ENCODE measurements at regions not wholly inside any gene's neighbourhood (a gene's known extent, or its start where the extent isn't known, plus 50 kb on each side); places are given as distances from the start of the nearest gene placed in this dataset.

DNA sequence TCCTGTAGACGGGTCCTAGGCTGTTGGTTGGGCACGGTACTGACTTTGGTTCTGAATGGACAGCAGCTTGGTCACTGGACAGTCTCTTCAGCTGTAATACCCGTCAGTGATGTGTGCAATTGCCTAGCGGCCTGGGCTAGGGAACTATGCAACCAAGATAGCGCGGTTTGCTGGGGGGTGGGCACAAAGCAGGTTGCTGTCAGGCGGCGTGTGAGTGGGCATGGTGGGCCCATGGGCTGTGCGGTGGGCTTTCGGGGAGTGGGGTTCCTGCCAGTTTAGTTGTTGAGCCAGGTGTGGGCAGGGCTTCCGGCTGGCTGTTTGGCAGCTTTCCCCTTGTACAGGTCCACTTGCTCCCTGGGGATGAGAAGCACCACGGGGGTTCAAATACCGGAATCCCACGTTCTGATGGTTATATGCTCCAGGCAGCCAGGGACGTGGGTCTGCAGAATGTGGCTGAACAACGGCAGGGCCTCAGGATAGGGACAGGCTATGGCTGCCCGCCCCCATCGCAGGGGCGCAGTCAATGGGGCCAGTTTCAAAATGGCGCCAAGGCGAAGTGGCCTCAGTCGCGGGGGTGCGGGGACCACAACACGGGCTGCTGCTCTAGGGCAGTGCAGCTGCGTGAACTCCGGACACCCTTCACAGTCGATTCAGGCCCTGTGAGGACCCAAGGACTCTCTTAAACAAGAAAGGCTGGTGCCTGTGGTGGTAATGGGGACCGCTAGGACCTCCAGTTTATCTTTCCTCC lies 407.5 kb upstream of the FIGN start:
- TF ChIP-seq, protein P1, sequence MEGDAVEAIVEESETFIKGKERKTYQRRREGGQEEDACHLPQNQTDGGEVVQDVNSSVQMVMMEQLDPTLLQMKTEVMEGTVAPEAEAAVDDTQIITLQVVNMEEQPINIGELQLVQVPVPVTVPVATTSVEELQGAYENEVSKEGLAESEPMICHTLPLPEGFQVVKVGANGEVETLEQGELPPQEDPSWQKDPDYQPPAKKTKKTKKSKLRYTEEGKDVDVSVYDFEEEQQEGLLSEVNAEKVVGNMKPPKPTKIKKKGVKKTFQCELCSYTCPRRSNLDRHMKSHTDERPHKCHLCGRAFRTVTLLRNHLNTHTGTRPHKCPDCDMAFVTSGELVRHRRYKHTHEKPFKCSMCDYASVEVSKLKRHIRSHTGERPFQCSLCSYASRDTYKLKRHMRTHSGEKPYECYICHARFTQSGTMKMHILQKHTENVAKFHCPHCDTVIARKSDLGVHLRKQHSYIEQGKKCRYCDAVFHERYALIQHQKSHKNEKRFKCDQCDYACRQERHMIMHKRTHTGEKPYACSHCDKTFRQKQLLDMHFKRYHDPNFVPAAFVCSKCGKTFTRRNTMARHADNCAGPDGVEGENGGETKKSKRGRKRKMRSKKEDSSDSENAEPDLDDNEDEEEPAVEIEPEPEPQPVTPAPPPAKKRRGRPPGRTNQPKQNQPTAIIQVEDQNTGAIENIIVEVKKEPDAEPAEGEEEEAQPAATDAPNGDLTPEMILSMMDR (IDR thresholded peaks at IDR 0.05; ENCODE audit: low read depth, low read length) = no peak
- ChIA-PET CTCF (no interaction called here), POLR2A (no interaction called here)
- no peak overlapping the region for H3K27ac ChIP-seq (ENCODE audit: low read depth, low read length)
- H3K4me3 ChIP-seq (ENCODE audit: low read depth, low read length) = no peak overlapping the region
- DNase-seq (ENCODE audit: low read depth, low spot score) = no peak
- peaks cover 7% of the 10 kb centered on the region; the same call in 1 of the 2 replicates for H3K9me3 ChIP-seq (ENCODE audit: control insufficient read depth, insufficient read depth, low read length)
- no peaks in the 10 kb centered on the region for H3K27me3 ChIP-seq (ENCODE audit: control insufficient read depth, insufficient read depth, low read length)

DNA sequence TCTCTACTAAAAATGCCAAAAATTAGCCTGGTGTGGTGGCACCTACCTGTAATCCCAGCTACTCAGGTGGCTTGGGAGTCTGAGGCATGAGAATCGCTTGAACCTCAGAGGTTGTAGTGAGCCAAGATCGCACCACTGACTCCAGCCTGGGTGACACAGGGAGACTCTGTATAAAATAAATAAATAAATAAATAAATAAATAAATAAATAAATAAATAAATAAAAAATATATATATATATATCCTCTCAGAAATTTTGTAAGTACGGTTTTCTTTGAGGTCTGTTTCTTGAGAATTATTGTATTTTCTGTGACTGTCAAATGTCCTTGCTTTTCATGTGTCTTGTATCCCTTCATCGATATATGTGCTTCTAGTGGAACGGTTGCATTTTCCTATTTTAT lies 406.9 kb upstream of the FIGN start:
- ChIA-PET CTCF (no interaction called here), POLR2A (no interaction called here)
- H3K9me3 ChIP-seq (ENCODE audit: control insufficient read depth, insufficient read depth, low read length) = peaks cover 7% of the 10 kb centered on the region; the same call in 1 of the 2 replicates
- H3K27ac ChIP-seq (ENCODE audit: low read depth, low read length) = no peak overlapping the region
- TF ChIP-seq, protein P1 (IDR thresholded peaks at IDR 0.05; ENCODE audit: low read depth, low read length) = no peak
- H3K27me3 ChIP-seq (ENCODE audit: control insufficient read depth, insufficient read depth, low read length) = no peaks in the 10 kb centered on the region
- no peak overlapping the region for H3K4me3 ChIP-seq (ENCODE audit: low read depth, low read length)
- DNase-seq (ENCODE audit: low read depth, low spot score) = no peak

DNA sequence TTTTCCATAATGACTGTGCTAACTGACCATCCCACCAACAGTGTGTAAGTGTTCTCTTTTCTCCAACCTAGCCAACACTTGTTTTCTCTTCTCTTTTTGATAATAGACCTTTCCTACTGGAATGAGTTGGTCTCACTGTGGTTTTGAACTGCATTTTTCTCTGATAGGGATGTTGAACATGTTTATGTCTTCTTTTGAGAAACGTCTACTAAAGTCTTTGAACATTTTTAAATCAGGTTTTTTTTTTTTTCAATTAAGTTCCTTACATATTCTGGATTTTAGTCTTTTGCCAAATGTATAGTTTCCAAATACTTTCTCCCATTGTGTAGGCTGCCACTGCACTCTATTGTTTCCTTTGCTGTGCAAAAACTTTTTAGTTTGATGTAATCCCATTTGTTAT lies 405.5 kb upstream of the FIGN start:
- no peak overlapping the region for H3K4me3 ChIP-seq (ENCODE audit: low read depth, low read length)
- H3K27me3 ChIP-seq (ENCODE audit: control insufficient read depth, insufficient read depth, low read length) = no peaks in the 10 kb centered on the region
- no peak for DNase-seq (ENCODE audit: low read depth, low spot score)
- TF ChIP-seq, protein P1 (IDR thresholded peaks at IDR 0.05; ENCODE audit: low read depth, low read length) = no peak
- ChIA-PET CTCF (interaction anchor here (0.6 to 1.1 kb wide), 3 partner anchors 11 to 795 kb away, joined by 3 to 4 read pairs (median 3); no protein-coding TSS in a partner anchor), POLR2A (interaction anchor here (0.7 kb wide), 1 partner anchor 38 kb away, joined by 3 read pairs; no protein-coding TSS in a partner anchor)
- H3K27ac ChIP-seq (ENCODE audit: low read depth, low read length) = no peak overlapping the region
- peaks cover 7% of the 10 kb centered on the region; the same call in 1 of the 2 replicates for H3K9me3 ChIP-seq (ENCODE audit: control insufficient read depth, insufficient read depth, low read length)

DNA sequence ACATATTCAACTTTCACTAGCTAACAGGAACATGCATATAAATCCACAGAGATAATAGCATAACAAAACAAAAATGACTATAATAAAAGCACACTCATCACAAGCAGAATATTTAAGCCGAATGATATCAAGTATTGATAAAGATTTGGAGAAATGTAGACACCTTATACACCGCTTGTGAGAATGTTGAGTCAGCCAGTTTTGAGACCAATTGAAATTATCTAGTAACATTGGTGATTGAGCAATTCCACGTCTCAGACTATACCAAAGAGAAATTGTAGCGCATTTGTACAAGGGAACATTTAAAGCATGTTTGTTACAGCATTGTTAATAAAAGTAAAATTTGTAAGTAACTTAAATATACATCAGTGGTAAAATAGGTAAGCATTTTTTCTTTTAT lies 402.9 kb upstream of the FIGN start:
- TF ChIP-seq, protein P1 (IDR thresholded peaks at IDR 0.05; ENCODE audit: low read depth, low read length) = no peak
- H3K27me3 ChIP-seq (ENCODE audit: control insufficient read depth, insufficient read depth, low read length) = no peaks in the 10 kb centered on the region
- no peak overlapping the region for H3K4me3 ChIP-seq (ENCODE audit: low read depth, low read length)
- no peak overlapping the region for H3K27ac ChIP-seq (ENCODE audit: low read depth, low read length)
- POLR2A ChIA-PET = no interaction called here
- CTCF ChIA-PET = no interaction called here
- no peak for DNase-seq (ENCODE audit: low read depth, low spot score)
- H3K9me3 ChIP-seq (ENCODE audit: control insufficient read depth, insufficient read depth, low read length) = peaks cover 7% of the 10 kb centered on the region; the same call in 1 of the 2 replicates

DNA sequence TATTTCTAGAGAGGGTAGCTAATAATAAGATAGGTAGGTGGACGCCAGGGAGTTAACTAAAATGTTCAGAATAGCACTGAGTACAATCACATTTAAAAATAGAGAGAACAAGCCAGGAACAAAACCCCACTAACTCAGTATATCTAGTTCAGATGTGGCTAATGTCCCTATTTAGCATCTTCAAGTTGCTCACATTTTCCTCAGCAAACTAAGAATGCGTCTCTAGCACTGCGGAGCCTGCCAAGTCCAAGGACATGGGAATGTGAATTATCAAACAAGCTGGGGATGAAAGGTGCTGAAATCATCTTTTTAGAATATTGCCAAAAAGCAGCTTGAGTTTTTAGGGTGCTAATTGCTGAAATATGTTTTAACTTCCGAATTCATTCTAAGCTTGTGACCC lies 398.5 kb upstream of the FIGN start:
- CTCF ChIA-PET = interaction anchor here (0.6 kb wide), 1 partner anchor 963 kb away, joined by 3 read pairs; no protein-coding TSS in a partner anchor
- POLR2A ChIA-PET = no interaction called here
- Histone ChIP-seq H3K4me3 (ENCODE audit: low read depth, low read length) (no peak overlapping the region), H3K27ac (ENCODE audit: low read depth, low read length) (no peak overlapping the region), H3K27me3 (ENCODE audit: control insufficient read depth, insufficient read depth, low read length) (no peaks in the 10 kb centered on the region), H3K9me3 (ENCODE audit: control insufficient read depth, insufficient read depth, low read length) (no peaks in the 10 kb centered on the region)
- DNase-seq (ENCODE audit: low read depth, low spot score) = no peak
- TF ChIP-seq, protein P1 (IDR thresholded peaks at IDR 0.05; ENCODE audit: low read depth, low read length) = no peak
